ENCODE measurements at regions not wholly inside any gene's neighbourhood (a gene's known extent, or its start where the extent isn't known, plus 50 kb on each side); places are given as distances from the start of the nearest gene placed in this dataset.
"Not testable (repeated sequence)": the region's sequence is repeated elsewhere in the genome, so short reads cannot be mapped to it uniquely, and the experiment has no call there.

DNA sequence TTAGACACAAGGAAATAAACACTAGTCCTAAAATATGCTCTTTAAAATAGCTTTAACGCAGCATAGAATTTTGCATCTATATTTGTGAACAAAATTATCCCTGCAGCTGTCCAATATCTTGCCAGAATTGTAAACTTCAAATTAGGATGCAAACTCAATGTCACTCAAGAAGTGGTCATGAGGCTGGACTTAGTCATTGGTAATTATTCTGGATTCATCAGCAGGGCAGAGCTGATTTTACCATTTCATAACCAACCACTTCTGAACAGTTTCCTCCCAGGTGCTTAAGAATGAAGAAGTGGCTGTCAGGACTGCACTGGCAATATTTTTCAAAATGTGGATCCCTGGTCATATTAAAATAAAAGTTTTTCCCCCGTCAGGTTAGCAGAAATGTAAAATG is 219.5 kb downstream of the SPATA31A6 start:
- TF ChIP-seq, protein P1, sequence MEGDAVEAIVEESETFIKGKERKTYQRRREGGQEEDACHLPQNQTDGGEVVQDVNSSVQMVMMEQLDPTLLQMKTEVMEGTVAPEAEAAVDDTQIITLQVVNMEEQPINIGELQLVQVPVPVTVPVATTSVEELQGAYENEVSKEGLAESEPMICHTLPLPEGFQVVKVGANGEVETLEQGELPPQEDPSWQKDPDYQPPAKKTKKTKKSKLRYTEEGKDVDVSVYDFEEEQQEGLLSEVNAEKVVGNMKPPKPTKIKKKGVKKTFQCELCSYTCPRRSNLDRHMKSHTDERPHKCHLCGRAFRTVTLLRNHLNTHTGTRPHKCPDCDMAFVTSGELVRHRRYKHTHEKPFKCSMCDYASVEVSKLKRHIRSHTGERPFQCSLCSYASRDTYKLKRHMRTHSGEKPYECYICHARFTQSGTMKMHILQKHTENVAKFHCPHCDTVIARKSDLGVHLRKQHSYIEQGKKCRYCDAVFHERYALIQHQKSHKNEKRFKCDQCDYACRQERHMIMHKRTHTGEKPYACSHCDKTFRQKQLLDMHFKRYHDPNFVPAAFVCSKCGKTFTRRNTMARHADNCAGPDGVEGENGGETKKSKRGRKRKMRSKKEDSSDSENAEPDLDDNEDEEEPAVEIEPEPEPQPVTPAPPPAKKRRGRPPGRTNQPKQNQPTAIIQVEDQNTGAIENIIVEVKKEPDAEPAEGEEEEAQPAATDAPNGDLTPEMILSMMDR (IDR thresholded peaks at IDR 0.05) = not testable (repeated sequence)
- TF ChIP-seq POLR2A (IDR thresholded peaks at IDR 0.05) = not testable (repeated sequence)

Data from Peyer's patch (tissue), 4 donors.